ENCODE measurements at regions not wholly inside any gene's neighbourhood (a gene's known extent, or its start where the extent isn't known, plus 50 kb on each side); places are given as distances from the start of the nearest gene placed in this dataset.

- TF ChIP-seq CTCF (IDR thresholded peaks at IDR 0.05; ENCODE audit: low read depth, low read length, missing control alignments), result no peak
- H3K4me3 ChIP-seq (ENCODE audit: low read depth, low read length), result no peak overlapping the region
- in situ Hi-C loops (cut with HindIII; ENCODE audit: low sequenced_read_pairs), result no loop called here
- no peak for DNase-seq (ENCODE audit: low read depth)
Observed at GRCh38 chr17:79495665-79496064, 115.2 kb downstream of the RBFOX3 start.

GRCh38 chr17:79491006-79491405 lies 119.8 kb downstream of the RBFOX3 start:
- no peak for TF ChIP-seq CTCF (IDR thresholded peaks at IDR 0.05; ENCODE audit: low read depth, low read length, missing control alignments)
- in situ Hi-C loops (cut with HindIII; ENCODE audit: low sequenced_read_pairs), result no loop called here
- no peak overlapping the region for H3K4me3 ChIP-seq (ENCODE audit: low read depth, low read length)
- DNase-seq (ENCODE audit: low read depth), result no peak

DNA sequence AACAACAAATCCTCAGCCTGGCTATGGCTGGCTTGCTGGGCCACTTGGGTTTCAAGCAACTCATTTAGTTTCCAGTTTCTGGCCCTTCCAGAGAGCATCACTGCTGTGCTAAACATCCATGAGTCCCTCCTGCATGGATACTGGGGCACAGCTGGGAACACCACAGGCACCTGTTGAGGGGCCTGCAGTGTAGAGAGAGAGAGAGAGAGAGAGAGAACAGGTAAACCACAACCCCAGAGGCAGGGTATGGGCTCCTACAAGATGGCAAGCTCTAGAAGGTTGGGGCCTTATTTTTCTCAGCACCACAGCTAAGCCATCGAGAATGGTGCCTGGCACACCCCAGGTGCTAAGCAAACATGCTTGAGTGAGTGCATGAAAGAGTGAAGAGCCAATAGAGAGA lies 120.3 kb downstream of the RBFOX3 start:
- TF ChIP-seq CTCF (IDR thresholded peaks at IDR 0.05; ENCODE audit: low read depth, low read length, missing control alignments), result no peak
- in situ Hi-C loops (cut with HindIII; ENCODE audit: low sequenced_read_pairs), result no loop called here
- no peak overlapping the region for H3K4me3 ChIP-seq (ENCODE audit: low read depth, low read length)
- DNase-seq (ENCODE audit: low read depth), result no peak

- in situ Hi-C loops (cut with HindIII; ENCODE audit: low sequenced_read_pairs), result no loop called here
- no peak overlapping the region for H3K4me3 ChIP-seq (ENCODE audit: low read depth, low read length)
- DNase-seq (ENCODE audit: low read depth), result no peak
- no peak for TF ChIP-seq CTCF (IDR thresholded peaks at IDR 0.05; ENCODE audit: low read depth, low read length, missing control alignments)
Observed at GRCh38 chr17:79487149-79487548, 123.7 kb downstream of the RBFOX3 start.

GRCh38 chr17:79485991-79486390 lies 124.9 kb downstream of the RBFOX3 start:
- in situ Hi-C loops (cut with HindIII; ENCODE audit: low sequenced_read_pairs), result no loop called here
- TF ChIP-seq CTCF (IDR thresholded peaks at IDR 0.05; ENCODE audit: low read depth, low read length, missing control alignments), result no peak
- no peak for DNase-seq (ENCODE audit: low read depth)
- H3K4me3 ChIP-seq (ENCODE audit: low read depth, low read length), result no peak overlapping the region

DNA sequence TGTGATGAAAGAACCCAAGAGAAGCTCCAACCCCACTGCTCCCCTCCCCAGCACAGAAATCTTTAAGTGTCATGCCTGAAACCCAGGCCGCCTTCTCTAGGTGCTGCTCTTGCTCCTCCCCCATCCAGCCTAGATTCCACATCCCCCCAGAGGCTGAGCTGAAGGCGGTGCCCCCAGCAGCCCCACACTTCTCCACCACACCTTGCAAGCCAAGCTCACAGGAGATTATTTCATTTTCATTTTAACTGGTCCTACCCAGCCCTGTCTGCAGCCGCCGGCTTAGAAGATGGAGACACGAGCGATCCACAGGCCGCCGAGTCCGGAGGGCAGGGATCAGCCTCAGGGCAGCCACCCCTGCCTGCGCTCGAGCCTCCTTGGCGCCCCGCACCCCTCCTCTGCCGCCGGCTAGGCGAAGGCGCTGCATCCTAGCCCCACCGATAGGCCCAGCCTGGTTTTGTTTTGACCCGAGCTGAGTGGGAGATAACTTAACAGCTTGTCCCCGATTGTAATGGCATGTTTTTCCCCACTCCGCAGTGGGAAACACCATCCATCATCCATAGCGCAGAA lies 125.3 kb downstream of the RBFOX3 start:
- DNase-seq (ENCODE audit: low read depth), result no peak
- no peak overlapping the region for H3K4me3 ChIP-seq (ENCODE audit: low read depth, low read length)
- in situ Hi-C loops (cut with HindIII; ENCODE audit: low sequenced_read_pairs), result no loop called here
- no peak for TF ChIP-seq CTCF (IDR thresholded peaks at IDR 0.05; ENCODE audit: low read depth, low read length, missing control alignments)
